SH-SY5Y (cell line): ENCODE measurements at regions not wholly inside any gene's neighbourhood (a gene's known extent, or its start where the extent isn't known, plus 50 kb on each side); places are given as distances from the start of the nearest gene placed in this dataset.

Experiments used
- GATA2 ChIP-seq: IDR thresholded peaks from 2 replicates; pipeline ENCODE4 v1.6.1; 2011; ENCODE audit warnings: mild to moderate bottlenecking, low read depth, low read length
- GATA3 ChIP-seq: IDR thresholded peaks from 2 replicates; pipeline ENCODE4 v1.6.1; 2011; ENCODE audit warnings: low read depth, mild to moderate bottlenecking, low read length, moderate library complexity

GRCh38 chr10:31207636-31208035, 111.4 kb upstream of the ZEB1 start:
- TF ChIP-seq GATA3 (no peak), GATA2 (no peak)
